Keratinocyte (primary cell): ENCODE measurements at regions not wholly inside any gene's neighbourhood (a gene's known extent, or its start where the extent isn't known, plus 50 kb on each side); places are given as distances from the start of the nearest gene placed in this dataset.

Experiments used
- DNase-seq: peaks from one replicate; pipeline ENCODE4 v3.0.0-alpha.2; 2011; ENCODE audit warnings: low read depth, missing footprints, low spot score
- FAIRE-seq: peaks from 2 replicates; lab custom pipeline; 2011; peaks lifted over from hg19 to GRCh38; lab: Jason Lieb, UNC
- H2AFZ ChIP-seq: 2 replicates; pipeline ENCODE4 v1.6.0; 2012; ENCODE audit warnings: low read length, control low read depth, inconsistent platforms; ENCODE audit not compliant: control insufficient read depth
- H3K27ac ChIP-seq: 2 replicates; pipeline ENCODE4 v1.5.1; 2011; ENCODE audit warnings: low read length; ENCODE audit not compliant: control insufficient read depth, insufficient read depth
- H3K27me3 ChIP-seq: 3 replicates; pipeline ENCODE4 v1.6.0; 2011; ENCODE audit warnings: low read length; ENCODE audit not compliant: control insufficient read depth, insufficient read depth; ENCODE audit errors: extremely low read depth
- H3K36me3 ChIP-seq, 2 experiments: 2 replicates in 1 of 2; 3 replicates in 1 of 2; pipeline ENCODE4 v1.5.1; 2011; ENCODE audit warnings: low read length in 2 of 2, mild to moderate bottlenecking in 1 of 2; ENCODE audit not compliant: control insufficient read depth in 2 of 2, insufficient read depth in 2 of 2; ENCODE audit errors: extremely low read depth in 1 of 2
- H3K4me1 ChIP-seq: 3 replicates; pipeline ENCODE4 v1.5.1; 2011; ENCODE audit warnings: low read length; ENCODE audit not compliant: control insufficient read depth, insufficient read depth; ENCODE audit errors: extremely low read depth
- H3K4me2 ChIP-seq: 3 replicates; pipeline ENCODE4 v1.6.0; 2011; ENCODE audit warnings: low read depth, low read length; ENCODE audit not compliant: control insufficient read depth, insufficient read depth; ENCODE audit errors: extremely low read depth
- H3K4me3 ChIP-seq, 3 experiments: fragments of 200-600 bp in 1 of 3; sonication (generic) in 1 of 3; 2 replicates in 2 of 3; 3 replicates in 1 of 3; pipeline ENCODE4 v1.5.1; 2011 to 2016; ENCODE audit warnings: low read length in 3 of 3, mild to moderate bottlenecking in 3 of 3, control low read depth in 2 of 3, inconsistent platforms in 1 of 3, low read depth in 1 of 3, mixed read lengths in 1 of 3, mixed run types in 1 of 3, moderate library complexity in 1 of 3; ENCODE audit not compliant: control insufficient read depth in 2 of 3, insufficient read depth in 2 of 3; ENCODE audit errors: extremely low read depth in 1 of 3
- H3K79me2 ChIP-seq: 2 replicates; pipeline ENCODE4 v1.6.0; 2012; ENCODE audit warnings: low read length; ENCODE audit not compliant: control insufficient read depth, insufficient read depth
- H3K9ac ChIP-seq: 3 replicates; pipeline ENCODE4 v1.6.0; 2011; ENCODE audit warnings: low read length; ENCODE audit not compliant: control insufficient read depth, insufficient read depth; ENCODE audit errors: extremely low read depth
- H3K9me1 ChIP-seq: 3 replicates; pipeline ENCODE4 v1.6.0; 2011; ENCODE audit warnings: low read length; ENCODE audit not compliant: control insufficient read depth, insufficient read depth; ENCODE audit errors: extremely low read depth
- H3K9me3 ChIP-seq: 2 replicates; pipeline ENCODE4 v1.5.1; 2012; ENCODE audit warnings: low read depth, low read length; ENCODE audit not compliant: control insufficient read depth
- H4K20me1 ChIP-seq: 3 replicates; pipeline ENCODE4 v1.6.0; 2011; ENCODE audit warnings: low read length; ENCODE audit not compliant: control insufficient read depth, insufficient read depth; ENCODE audit errors: extremely low read depth
- CTCF ChIP-seq, 3 experiments: IDR thresholded peaks in 1 of 3; conservative IDR thresholded peaks in 1 of 3; optimal IDR thresholded peaks in 1 of 3; 2 replicates in 2 of 3; 3 replicates in 1 of 3; pipeline versions ENCODE3 to v1.5.1; 2011; ENCODE audit warnings: low read length in 3 of 3, mild to moderate bottlenecking in 3 of 3, moderate library complexity in 2 of 3, control low read depth in 1 of 3, inconsistent platforms in 1 of 3; ENCODE audit not compliant: insufficient read depth in 2 of 3; ENCODE audit errors: extremely low read depth in 1 of 3
- EZH2 ChIP-seq: IDR thresholded peaks from one replicate; pipeline ENCODE4 v1.6.1; 2012; ENCODE audit warnings: inconsistent platforms, mild to moderate bottlenecking, low read length, moderate library complexity
- dilution Hi-C: fragments of 300-500 bp; cut with MboI; formaldehyde crosslinking; loops from one replicate; pipeline ENCODE4 v1.7.0; 2020; ENCODE audit warnings: low sequenced_read_pairs; ENCODE audit not compliant: extremely low pct_ligation_motif_present

- Histone ChIP-seq H3K79me2 (no peaks in the 10 kb centered on the region), H3K9ac (no peak overlapping the region), H3K4me3 (no peak overlapping the region), H3K36me3 (no peaks in the 10 kb centered on the region), H3K27me3 (peaks cover 4% of the 10 kb centered on the region), H3K4me2 (no peak overlapping the region), H2AFZ (no peak overlapping the region), H4K20me1 (no peaks in the 10 kb centered on the region), H3K9me1 (no peaks in the 10 kb centered on the region), H3K27ac (no peak overlapping the region), H3K4me1 (no peaks in the 10 kb centered on the region), H3K9me3 (no peaks in the 10 kb centered on the region)
- dilution Hi-C loops: no loop called here
- TF ChIP-seq CTCF (optimal IDR thresholded peaks at IDR 0.05 in 1 of 3, IDR thresholded peaks at IDR 0.05 in 1 of 3, conservative IDR thresholded peaks at IDR 0.05 in 1 of 3; ENCODE audit: extremely low read depth in 1 of 3, insufficient read depth in 2 of 3, low read length in 3 of 3): no peak
- TF ChIP-seq EZH2: no peak
- DNase-seq (no peak), FAIRE-seq (no peak)
These were observed 146.0 kb upstream of the SYT13 start for GRCh38 chr11:45432100-45432499.

DNA sequence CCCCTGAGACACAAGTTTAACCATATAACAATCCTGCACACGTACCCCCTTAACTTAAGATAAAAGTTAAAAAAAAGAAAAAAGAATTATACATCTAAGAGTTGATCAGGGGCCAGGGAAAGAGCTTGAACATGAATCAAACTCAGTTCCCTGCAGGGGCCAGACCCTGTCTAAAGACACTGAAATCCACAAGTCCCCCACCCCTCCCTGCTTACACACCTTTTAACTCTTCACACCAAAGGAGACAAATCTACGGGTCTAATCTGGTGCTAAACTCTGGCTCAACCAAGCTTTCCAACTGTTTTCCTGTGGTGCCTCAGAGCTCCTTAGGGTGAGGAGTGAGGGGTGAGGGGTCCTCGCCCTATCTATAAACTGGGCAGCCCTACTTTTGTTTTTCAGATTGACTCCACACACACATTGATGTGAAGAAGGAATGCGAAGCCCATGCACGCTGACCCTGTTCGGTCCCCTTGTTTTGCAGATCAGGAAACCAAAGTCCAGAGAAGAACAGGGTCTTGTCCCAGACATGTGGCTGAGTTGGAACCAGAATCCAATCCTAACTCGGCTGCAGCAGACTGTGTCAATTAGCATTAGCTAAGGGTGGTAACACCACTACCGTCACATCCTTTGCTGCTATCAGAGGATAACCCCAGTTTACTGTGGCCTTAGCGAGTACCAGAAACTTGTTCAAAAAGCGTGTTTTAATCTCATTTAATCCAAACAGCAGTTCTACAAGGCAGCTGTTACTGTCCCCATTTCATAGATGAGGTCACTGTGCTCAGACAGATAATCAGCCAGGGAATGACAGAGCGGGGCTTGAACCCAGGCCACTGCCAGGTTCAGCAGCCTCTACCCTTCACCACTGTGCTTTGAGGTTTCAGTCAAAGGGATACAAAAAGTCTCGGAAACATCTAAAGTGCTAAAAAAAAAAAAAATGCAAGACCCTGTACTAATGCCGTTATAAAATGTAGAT is 145.2 kb upstream of the SYT13 start:
- TF ChIP-seq EZH2 (no peak), CTCF (optimal IDR thresholded peaks at IDR 0.05 in 1 of 3, IDR thresholded peaks at IDR 0.05 in 1 of 3, conservative IDR thresholded peaks at IDR 0.05 in 1 of 3; ENCODE audit: extremely low read depth in 1 of 3, insufficient read depth in 2 of 3, low read length in 3 of 3) (no peak)
- Histone ChIP-seq H2AFZ (no peak overlapping the region), H4K20me1 (no peaks in the 10 kb centered on the region), H3K79me2 (no peaks in the 10 kb centered on the region), H3K4me3 (no peak overlapping the region), H3K9me3 (no peaks in the 10 kb centered on the region), H3K27ac (no peak overlapping the region), H3K4me2 (no peak overlapping the region), H3K36me3 (no peaks in the 10 kb centered on the region), H3K4me1 (no peaks in the 10 kb centered on the region), H3K9me1 (no peaks in the 10 kb centered on the region), H3K9ac (no peak overlapping the region), H3K27me3 (peaks cover 4% of the 10 kb centered on the region)
- dilution Hi-C loops: no loop called here
- DNase-seq: no peak
- no peak for FAIRE-seq
